ENCODE measurements at regions not wholly inside any gene's neighbourhood (a gene's known extent, or its start where the extent isn't known, plus 50 kb on each side); places are given as distances from the start of the nearest gene placed in this dataset.

- CTCF ChIA-PET: no interaction called here
Measured at GRCh38 chr7:25643286-25643685, 415.0 kb upstream of the NPVF start.

GRCh38 chr7:25643770-25644394, 415.6 kb upstream of the NPVF start:
- Histone ChIP-seq H3K27ac (ENCODE audit: low read depth, low read length) (no peak overlapping the region), H3K27me3 (ENCODE audit: control insufficient read depth, insufficient read depth, low read length) (no peaks in the 10 kb centered on the region), H3K4me3 (ENCODE audit: low read depth, low read length) (no peak overlapping the region), H3K9me3 (ENCODE audit: control insufficient read depth, insufficient read depth, low read length) (no peaks in the 10 kb centered on the region)
- ChIA-PET CTCF (no interaction called here), POLR2A (no interaction called here)
- TF ChIP-seq, protein P1, sequence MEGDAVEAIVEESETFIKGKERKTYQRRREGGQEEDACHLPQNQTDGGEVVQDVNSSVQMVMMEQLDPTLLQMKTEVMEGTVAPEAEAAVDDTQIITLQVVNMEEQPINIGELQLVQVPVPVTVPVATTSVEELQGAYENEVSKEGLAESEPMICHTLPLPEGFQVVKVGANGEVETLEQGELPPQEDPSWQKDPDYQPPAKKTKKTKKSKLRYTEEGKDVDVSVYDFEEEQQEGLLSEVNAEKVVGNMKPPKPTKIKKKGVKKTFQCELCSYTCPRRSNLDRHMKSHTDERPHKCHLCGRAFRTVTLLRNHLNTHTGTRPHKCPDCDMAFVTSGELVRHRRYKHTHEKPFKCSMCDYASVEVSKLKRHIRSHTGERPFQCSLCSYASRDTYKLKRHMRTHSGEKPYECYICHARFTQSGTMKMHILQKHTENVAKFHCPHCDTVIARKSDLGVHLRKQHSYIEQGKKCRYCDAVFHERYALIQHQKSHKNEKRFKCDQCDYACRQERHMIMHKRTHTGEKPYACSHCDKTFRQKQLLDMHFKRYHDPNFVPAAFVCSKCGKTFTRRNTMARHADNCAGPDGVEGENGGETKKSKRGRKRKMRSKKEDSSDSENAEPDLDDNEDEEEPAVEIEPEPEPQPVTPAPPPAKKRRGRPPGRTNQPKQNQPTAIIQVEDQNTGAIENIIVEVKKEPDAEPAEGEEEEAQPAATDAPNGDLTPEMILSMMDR (IDR thresholded peaks at IDR 0.05; ENCODE audit: low read depth, low read length): no peak
- DNase-seq (ENCODE audit: low read depth, low spot score): no peak

More at GRCh38 chr7:25643286-25643685, 415.0 kb upstream of the NPVF start:
- TF ChIP-seq, protein P1 (IDR thresholded peaks at IDR 0.05; ENCODE audit: low read depth, low read length): no peak
- DNase-seq (ENCODE audit: low read depth, low spot score): no peak
- POLR2A ChIA-PET: no interaction called here
- H3K27ac ChIP-seq (ENCODE audit: low read depth, low read length): no peak overlapping the region
- H3K9me3 ChIP-seq (ENCODE audit: control insufficient read depth, insufficient read depth, low read length): no peaks in the 10 kb centered on the region
- no peak overlapping the region for H3K4me3 ChIP-seq (ENCODE audit: low read depth, low read length)
- H3K27me3 ChIP-seq (ENCODE audit: control insufficient read depth, insufficient read depth, low read length): no peaks in the 10 kb centered on the region

DNA sequence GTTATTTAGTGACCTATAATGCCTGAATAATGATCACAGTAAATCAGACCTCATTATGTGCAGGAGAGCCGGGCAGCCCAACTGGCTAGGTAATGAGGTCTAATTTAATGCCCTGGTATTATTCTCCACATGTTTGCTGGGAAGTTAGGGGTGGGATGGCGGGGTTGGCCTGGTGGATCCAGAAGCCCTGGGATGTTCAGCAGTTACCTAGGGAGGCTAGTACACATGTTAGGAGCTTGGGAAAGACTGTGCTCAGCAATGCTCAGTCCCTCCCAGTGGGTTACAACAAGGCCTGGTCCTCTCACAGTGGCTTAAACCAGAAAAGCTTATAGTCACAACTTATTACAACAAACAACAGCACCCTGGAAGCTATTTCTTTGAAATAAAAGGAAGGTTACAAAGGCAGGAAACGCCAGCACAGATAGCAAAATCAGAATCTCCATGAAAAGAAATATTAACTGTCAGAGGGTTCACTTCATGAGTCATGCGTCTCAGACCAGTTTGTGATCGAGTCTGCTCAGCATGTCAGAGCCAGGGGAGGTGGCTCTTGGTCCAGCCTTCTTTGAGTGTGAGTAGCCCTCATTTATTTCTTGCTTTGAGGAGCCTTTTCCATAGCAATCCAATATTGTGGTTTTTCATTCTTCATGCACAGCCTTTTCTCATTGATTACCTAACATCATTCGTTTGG, 418.6 kb upstream of the NPVF start:
- ChIA-PET POLR2A (no interaction called here), CTCF (no interaction called here)
- H3K27ac ChIP-seq (ENCODE audit: low read depth, low read length): no peak overlapping the region
- H3K4me3 ChIP-seq (ENCODE audit: low read depth, low read length): no peak overlapping the region
- H3K27me3 ChIP-seq (ENCODE audit: control insufficient read depth, insufficient read depth, low read length): no peaks in the 10 kb centered on the region
- no peak for DNase-seq (ENCODE audit: low read depth, low spot score)
- H3K9me3 ChIP-seq (ENCODE audit: control insufficient read depth, insufficient read depth, low read length): no peaks in the 10 kb centered on the region
- TF ChIP-seq, protein P1 (IDR thresholded peaks at IDR 0.05; ENCODE audit: low read depth, low read length): no peak

- CTCF ChIA-PET: no interaction called here
Measured at GRCh38 chr7:25647872-25648271, 419.6 kb upstream of the NPVF start.

GRCh38 chr7:25652366-25652765, 424.1 kb upstream of the NPVF start:
- ChIA-PET POLR2A (no interaction called here), CTCF (no interaction called here)
- Histone ChIP-seq H3K9me3 (ENCODE audit: control insufficient read depth, insufficient read depth, low read length) (no peaks in the 10 kb centered on the region), H3K27ac (ENCODE audit: low read depth, low read length) (no peak overlapping the region), H3K4me3 (ENCODE audit: low read depth, low read length) (no peak overlapping the region), H3K27me3 (ENCODE audit: control insufficient read depth, insufficient read depth, low read length) (peaks cover 2% of the 10 kb centered on the region)
- TF ChIP-seq, protein P1 (IDR thresholded peaks at IDR 0.05; ENCODE audit: low read depth, low read length): no peak
- DNase-seq (ENCODE audit: low read depth, low spot score): no peak

More at GRCh38 chr7:25647872-25648271, 419.6 kb upstream of the NPVF start:
- Histone ChIP-seq H3K4me3 (ENCODE audit: low read depth, low read length) (no peak overlapping the region), H3K27me3 (ENCODE audit: control insufficient read depth, insufficient read depth, low read length) (no peaks in the 10 kb centered on the region), H3K9me3 (ENCODE audit: control insufficient read depth, insufficient read depth, low read length) (no peaks in the 10 kb centered on the region), H3K27ac (ENCODE audit: low read depth, low read length) (no peak overlapping the region)
- DNase-seq (ENCODE audit: low read depth, low spot score): no peak
- TF ChIP-seq, protein P1 (IDR thresholded peaks at IDR 0.05; ENCODE audit: low read depth, low read length): no peak
- POLR2A ChIA-PET: no interaction called here

Data from AG04450 (cell line).